GM20000 (cell line): ENCODE measurements at regions not wholly inside any gene's neighbourhood (a gene's known extent, or its start where the extent isn't known, plus 50 kb on each side); places are given as distances from the start of the nearest gene placed in this dataset.

Source experiments
- DNase-seq: peaks from one replicate; pipeline ENCODE4 v3.0.0; 2012; ENCODE audit warnings: low spot score
- TF ChIP-seq, protein P1 (sequence below): IDR thresholded peaks from 2 replicates; pipeline ENCODE4 v1.5.1; 2012; ENCODE audit warnings: mild to moderate bottlenecking, control low read depth; ENCODE audit errors: extremely low read depth, missing control alignments

DNA sequence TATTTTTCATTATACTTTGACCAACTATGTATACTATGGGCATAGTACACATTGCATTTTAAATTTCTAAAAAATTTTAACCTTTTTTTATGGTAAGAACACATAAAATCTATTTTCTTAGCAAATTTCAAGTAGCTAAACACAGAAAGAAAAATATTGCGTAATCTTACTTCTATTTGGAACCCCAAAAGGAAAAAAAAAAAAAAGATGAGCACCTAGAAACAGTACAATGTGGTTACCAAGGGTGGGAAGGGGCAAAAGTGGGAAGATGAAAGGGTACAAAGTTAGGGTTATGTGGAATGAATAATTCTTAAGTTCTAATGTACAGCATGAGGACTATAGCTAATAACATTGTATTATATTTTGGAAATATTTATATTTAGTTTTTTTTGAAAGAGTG, 205.0 kb upstream of the EPHA4 start:
- DNase-seq = no peak
- TF ChIP-seq, protein P1, sequence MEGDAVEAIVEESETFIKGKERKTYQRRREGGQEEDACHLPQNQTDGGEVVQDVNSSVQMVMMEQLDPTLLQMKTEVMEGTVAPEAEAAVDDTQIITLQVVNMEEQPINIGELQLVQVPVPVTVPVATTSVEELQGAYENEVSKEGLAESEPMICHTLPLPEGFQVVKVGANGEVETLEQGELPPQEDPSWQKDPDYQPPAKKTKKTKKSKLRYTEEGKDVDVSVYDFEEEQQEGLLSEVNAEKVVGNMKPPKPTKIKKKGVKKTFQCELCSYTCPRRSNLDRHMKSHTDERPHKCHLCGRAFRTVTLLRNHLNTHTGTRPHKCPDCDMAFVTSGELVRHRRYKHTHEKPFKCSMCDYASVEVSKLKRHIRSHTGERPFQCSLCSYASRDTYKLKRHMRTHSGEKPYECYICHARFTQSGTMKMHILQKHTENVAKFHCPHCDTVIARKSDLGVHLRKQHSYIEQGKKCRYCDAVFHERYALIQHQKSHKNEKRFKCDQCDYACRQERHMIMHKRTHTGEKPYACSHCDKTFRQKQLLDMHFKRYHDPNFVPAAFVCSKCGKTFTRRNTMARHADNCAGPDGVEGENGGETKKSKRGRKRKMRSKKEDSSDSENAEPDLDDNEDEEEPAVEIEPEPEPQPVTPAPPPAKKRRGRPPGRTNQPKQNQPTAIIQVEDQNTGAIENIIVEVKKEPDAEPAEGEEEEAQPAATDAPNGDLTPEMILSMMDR = no peak

DNA sequence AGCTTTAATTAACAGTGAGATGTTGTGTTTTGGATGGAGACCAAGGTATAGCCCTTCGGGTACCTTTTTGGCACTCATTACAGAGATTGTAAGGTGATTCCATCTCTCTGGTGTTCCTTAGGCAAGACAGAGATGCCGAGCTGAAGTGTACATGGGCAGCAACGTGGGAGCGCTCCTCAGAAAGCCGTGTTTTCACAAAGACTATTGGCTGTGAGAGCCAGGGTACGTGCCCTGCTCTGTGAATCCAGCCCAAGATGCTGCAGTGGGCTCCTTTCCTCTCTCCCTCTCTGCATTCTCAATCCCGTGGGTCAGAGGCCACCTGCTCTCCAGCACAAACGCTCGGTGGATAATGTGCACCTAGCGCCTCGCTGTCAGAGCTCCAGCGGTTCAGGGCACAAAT, 203.0 kb upstream of the EPHA4 start:
- TF ChIP-seq, protein P1 = no peak
- DNase-seq = no peak

DNA sequence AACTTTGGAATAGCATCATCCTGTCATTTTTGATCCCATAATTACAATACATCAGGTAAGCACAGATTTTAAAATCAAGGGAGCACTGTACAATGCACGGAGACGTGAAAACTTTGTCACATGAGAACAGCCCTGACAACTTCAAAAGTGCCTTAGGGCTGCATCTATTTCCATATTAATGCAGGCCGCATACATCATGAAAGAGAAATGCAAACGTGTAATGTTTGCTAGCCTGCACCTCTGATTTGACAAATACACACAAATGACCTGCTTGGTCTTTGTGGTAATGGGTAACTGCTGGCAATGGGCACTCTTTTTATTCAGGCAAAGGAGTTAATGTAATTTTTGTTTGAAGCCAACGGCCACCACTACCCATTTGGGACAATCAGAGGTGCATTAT, 202.0 kb upstream of the EPHA4 start:
- DNase-seq = no peak
- TF ChIP-seq, protein P1 = no peak

DNA sequence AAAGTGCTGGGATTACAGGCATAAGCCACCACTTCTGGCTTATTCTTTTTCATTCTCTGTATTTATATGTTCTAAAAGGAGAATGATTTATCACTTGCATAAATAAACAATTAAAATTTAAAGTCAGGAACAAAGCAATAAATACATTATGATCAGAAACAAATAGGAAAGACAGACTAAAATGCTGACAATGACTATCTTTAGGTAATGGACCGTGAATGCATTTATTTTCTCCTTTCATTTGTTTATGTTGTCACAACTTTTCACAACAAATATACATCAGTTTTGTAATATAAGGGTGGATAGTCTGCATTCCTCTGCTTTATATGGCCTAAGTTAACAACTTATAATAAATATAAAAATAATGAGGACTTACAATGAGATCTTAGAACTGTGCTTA, 199.2 kb upstream of the EPHA4 start:
- TF ChIP-seq, protein P1 = no peak
- no peak for DNase-seq

DNA sequence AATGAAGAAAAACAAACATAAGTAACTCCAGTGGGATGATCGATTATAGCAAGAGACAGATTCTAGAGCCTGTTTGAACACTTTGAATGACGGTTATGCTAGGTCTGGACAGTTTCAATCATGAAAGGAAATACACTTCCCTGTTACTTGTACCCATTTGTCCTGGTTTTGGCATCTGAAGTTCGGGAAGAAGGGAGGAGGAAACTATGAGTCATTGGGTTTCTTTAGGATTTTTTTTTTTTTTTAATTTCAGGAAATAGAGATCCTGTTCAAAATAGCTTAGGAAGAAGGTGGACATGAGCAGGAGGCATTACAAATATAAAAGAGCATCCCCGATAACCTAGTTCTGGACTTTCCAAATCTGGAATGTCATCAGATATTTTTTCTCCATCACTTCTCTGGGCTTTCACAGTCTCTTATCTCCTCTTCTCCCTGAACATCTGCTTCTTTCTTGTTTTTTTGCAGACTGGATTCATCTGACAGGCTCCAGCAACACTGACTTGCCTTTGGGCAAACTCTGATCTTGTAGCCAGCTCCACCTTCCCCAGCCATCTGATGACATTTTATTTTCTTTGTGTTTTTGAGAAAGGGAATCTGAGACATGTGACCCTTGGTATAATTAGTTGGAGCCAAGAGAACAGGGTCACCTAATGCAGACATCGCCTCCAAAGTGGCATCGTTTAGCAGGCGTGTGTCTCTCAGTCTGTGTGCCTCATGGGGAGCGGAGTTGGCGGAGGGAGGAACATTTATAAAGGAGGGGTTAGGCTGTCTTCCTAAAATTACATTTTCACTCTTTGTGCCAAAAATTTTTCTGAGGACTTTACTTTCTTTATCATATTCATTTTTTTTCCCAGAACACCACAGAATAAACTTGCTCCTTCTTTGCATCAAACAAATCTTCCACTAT, 195.3 kb upstream of the EPHA4 start:
- TF ChIP-seq, protein P1 = no peak
- no peak for DNase-seq

DNA sequence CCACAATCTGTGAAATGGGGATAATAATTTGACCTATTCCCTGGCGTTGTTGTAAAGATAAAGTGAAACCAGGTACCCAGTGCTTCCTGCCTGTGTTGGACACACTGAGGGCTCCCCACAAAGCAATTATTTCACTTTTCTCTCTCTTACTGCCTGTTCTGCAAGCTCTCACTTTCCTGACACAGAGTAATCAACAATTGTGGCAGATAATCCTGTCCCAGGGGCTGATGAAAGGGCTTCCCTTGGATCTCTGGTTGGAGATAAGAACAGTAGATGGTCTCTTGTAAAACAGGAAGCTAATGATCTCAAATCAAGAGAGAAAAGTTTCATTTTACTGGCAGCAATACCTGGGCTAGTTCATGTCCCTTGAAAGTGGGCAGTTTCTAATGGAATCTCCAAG, 190.4 kb upstream of the EPHA4 start:
- DNase-seq = no peak
- TF ChIP-seq, protein P1 = no peak

DNA sequence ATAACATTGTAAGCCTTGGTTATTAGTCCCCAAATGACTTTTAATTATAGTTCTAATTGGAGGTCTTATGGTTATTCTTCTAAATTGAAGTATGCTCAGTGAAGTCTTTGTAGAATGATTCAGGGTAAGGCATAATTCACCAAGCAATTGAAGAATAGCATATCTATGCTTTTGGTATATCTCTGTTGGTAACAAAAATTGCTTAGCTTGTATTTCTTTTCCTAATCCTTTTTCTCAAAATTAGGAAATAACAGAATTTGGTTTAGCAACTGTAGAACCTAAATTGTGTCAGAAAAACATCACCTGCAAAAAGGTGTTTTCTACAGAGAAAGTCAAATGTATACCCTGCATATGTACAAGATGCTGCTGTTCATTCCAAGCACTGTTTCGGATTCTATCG, 189.2 kb upstream of the EPHA4 start:
- no peak for DNase-seq
- TF ChIP-seq, protein P1 = no peak
